ENCODE measurements at regions not wholly inside any gene's neighbourhood (a gene's known extent, or its start where the extent isn't known, plus 50 kb on each side); places are given as distances from the start of the nearest gene placed in this dataset.

GRCh38 chr1:96999191-96999590, 277.6 kb downstream of the PTBP2 start:
- no peak for DNase-seq

DNA sequence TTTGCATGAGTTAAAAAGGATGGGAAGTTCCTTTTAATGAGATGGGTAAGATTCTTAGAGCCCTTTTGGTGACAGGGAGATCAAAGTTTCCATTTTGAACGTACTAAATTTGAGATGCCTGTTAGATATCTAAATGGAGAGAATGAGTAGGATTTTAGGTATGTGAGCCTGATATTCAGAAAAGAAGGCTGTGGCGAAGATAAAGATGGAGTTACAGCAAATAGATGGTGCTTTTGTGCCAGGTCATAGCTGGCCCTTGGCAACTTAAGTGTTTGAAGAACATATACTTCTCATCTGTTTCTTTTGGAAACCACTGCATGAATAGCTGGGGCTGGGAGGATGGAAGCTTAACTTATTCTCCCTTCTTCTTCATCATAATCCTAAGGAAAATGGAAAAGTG, 282.5 kb downstream of the PTBP2 start:
- no peak for DNase-seq

- DNase-seq, result no peak
Measured at GRCh38 chr1:97004743-97005142, 283.2 kb downstream of the PTBP2 start.

GRCh38 chr1:97006044-97006661, 284.6 kb downstream of the PTBP2 start:
- DNase-seq, result no peak

GRCh38 chr1:97007840-97008604, 286.4 kb downstream of the PTBP2 start:
- no peak for DNase-seq

DNA sequence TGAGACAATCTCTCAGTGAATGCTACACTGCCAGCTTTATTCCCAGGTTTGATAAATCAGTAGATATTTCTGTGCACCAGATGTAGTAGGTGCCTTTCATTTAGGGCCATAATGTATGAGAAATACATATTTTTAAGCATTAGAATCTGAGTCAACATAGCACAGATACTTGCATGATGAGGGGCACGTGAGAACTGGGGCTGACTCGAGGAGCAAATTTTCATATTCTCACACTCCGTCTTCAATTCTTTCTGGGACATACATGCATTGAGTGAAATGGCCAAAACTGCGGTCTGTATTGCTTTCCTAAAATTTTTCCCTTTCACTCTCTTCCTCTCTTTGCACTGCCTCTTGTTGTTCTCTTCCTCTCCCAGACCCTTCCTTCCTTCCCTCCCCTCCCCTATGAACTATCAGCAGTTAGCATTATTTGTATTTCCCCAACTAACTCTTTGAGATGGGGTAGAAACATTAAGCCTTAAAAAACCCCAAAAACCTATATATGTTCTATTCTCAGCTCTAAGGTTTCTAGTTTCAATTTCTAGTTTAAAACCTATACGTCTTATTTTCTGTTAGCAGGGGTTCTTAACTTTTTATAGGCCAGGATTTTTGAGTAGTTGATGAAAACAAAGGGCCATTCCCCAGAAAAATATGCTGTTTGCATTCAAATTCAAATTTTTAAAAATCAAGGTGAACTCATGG, 289.1 kb downstream of the PTBP2 start:
- no peak for DNase-seq

DNA sequence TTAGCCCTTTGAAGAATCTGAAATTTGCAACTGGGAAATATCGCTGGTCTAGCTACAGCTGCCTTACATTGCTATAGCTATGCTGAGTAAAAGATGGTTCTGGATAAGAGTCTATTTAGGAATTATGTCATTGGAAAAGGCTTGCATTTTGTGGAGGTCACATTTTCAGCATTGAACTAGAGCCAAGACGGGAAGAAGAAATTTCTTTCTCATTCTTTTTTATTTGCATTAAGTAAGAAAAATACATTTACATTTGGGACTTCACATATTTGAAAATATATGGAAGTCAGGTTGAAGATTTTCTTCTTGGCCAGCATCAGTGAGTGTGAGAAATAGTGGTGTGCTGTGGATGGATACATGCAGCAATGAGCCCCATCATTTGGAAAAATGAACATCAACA, 291.6 kb downstream of the PTBP2 start:
- DNase-seq, result no peak

- no peak for DNase-seq
Measured at GRCh38 chr1:97013941-97014340, 292.4 kb downstream of the PTBP2 start.

DNA sequence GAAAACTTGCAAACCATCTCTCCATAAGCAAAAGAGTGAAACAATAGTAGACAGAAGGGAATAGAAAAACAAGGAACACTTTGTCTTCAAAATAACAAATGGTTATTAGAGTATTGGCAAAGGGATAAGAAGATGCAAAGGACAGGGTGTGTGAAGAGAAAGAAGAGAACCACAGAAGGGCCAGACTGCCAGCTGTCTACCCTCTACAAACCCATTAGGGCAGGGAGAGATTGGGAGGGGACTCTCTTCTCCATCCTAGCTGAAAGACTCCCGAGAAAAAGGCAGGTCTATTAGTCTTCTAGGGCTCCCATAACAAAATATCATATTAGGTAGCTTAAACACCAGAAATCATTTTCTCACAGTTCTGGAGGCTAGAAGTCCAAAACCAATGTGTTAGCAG, 292.8 kb downstream of the PTBP2 start:
- DNase-seq, result no peak

- DNase-seq, result no peak
Measured at GRCh38 chr1:97017895-97018294, 296.3 kb downstream of the PTBP2 start.
